HG03280 (cell line): ENCODE measurements at regions not wholly inside any gene's neighbourhood (a gene's known extent, or its start where the extent isn't known, plus 50 kb on each side); places are given as distances from the start of the nearest gene placed in this dataset.

Experiments
- ATAC-seq: cut with Tn5 transposase; IDR thresholded peaks from one replicate; pipeline ENCODE4 v1.9.1; 2021; ENCODE audit warnings: mild to moderate bottlenecking, moderate library complexity; ENCODE audit not compliant: unreplicated experiment

DNA sequence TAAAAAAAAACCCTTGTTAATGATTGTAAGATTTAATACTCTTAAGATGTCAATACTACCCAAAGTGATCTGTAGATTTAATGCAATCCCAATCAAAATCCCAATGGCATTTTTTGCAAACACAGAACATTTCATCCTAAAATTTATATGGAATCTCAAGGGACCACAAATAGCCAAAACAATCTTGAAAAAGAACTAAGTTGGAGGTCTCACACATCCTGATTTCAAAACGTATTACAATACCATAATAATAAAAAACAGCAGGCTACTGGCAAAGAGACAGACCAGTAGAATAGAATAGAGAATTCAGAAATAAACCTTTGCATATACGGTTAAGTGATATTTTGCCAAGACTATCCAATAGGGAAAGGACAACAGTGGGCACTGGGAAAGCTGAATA lies 331.9 kb upstream of the JARID2 start:
- no peak for ATAC-seq

DNA sequence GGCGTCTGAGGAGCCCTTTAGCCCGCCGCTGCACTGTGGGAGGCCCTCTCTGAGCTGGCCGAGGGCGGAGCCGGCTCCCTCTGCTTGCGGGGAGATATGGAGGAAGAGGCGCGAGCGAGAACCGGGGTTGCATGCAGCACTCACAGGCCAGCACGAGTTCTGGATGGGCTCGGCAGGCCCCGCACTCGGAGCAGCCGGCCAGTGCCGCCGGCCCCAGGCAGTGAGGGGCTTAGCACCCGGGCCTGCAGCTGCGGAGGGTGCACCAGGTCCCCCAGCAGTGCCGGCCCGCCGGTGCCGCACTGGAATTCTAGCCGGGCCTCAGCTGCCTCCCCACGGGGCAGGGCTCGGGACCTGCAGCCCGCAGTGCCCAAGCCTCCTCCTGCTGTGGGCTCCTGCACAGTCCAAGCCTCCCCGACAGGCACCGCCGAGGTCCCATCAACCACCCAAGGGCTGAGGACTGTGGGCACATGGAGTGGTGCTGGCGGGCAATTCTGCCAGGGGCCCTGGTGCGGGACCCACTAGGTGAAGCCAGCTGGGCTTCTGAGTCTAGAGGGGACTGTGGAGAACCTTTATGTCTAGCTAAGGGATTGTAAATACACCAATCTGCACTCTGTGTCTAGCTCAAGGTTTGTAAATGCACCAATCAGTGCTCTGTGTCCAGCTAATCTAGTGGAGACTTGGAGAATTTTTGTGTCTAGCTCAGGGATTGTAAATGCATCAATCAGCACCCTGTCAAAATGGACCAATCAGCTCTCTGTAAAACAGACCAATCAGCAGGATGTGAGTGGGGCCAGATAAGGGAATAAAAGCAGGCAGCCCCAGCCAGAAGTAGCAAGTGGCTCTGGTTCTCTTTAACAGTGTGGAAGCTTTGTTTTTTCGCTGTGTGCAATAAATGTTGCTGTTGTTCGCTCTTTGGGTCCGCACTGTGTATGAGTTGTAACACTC lies 329.7 kb upstream of the JARID2 start:
- no peak for ATAC-seq

DNA sequence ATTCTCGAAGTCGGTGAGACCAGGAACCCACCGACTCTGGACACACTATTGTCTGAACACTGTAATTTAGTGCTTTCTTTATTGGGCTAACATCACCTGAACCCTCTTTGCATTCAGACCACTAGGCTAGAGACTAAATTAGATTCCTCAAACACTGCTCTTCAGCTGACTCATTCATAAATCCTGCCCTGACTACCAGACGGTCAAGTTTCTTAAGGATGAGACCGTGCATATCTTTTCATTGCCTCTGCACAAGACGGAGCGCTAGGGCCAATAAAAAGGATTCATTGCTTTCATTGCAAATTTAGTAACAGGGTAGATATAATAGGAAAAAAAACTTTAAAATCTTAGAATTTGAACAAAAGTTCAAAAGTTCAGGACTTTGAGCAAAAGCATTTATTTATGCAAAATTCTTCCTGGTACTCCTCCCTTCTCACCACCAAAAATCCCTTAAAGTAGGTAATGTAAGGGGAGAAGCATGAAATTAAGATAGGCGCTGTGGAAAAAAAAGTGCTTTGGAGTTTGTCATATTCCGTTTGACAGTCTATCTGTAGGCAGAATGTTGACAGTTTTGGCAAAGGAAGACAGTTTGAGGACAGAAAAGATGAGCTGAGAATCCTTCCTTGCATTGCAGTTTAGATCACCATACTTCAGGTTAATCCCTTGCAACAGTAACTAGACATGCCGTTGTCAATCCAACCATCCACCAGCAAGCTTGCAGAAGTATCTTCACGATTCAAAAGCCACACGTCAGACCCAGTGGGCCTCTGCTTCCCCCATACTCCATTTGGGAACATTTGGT lies 328.6 kb upstream of the JARID2 start:
- ATAC-seq = no peak

DNA sequence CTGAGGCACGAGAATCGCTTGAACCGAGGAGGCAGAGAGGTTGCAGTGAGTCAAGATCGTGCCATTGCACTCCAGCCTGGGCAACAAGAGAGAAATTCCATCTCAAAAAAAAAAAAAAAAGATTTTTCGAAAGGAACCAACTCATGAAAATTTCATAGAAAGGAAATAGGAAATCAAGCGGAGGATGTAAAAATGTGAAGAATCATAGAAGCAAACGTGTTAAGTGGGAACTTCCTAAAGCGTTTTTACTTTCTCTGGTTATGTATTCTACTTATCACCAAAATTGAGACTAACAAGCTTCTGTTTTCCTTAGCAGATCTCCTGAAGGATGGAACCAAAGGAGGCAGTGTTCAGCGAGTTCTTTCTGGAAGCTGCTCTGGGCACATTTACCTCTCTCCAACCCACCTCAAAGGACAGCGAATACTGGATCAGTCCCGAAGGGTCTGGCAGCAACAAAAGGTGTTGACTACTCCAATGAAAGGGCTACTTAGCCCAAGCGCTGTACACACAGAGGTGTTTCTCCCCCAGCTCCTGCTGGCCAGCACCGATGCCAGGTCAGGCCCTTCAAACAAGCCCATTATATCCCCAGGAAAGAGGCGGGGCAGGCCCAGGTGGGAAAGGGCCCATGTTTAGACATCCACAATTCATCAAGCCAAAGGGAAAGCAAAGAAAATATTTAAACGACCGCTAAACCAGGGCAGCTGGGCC lies 327.5 kb upstream of the JARID2 start:
- no peak for ATAC-seq

DNA sequence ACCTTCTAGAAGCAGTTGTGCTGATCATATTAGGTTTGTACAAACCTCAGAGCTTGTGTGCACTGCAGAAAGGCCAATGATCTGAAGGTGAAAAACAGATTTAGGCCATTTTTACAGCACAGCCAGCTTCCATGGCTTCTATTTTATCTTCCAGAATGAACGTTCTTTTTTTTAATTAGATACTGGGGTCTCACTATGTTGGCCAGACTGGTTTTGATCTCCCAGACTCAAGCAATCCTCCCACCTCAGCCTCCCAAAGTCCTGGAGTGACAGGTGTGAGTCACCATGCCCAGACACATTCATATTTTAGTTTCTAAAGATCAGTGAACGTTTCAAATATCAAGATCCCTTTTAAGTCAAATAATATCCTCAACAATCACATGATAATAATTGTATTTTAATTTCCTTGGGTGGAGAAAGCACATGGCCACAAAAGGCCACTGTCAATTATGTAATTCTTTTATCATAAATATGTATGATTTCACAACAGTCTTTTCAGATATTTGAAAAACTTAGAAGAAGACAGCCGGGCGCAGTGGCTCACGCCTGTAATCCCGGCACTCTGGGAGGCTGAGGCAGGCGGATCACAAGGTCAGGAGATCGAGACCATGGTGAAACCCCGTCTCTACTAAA lies 326.7 kb upstream of the JARID2 start:
- ATAC-seq = no peak

DNA sequence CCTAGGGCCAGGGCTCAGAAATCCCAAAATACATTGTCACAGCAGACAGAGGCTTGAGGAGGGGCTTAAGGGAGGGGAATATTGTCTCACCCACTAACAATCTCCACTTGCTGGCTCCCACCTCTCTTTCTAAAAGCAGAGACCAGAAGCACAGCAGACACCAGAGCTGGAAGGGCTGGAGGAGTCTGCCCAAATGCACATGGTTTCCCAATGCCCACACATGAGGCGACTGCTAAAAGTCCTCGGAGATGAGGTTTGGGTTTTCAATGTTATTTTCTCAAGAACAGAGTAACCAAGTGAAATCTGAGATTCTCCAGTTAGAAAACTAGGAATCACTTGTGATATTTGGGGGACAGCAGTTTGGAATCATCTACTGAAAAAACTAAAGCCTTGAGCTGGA lies 325.6 kb upstream of the JARID2 start:
- no peak for ATAC-seq

DNA sequence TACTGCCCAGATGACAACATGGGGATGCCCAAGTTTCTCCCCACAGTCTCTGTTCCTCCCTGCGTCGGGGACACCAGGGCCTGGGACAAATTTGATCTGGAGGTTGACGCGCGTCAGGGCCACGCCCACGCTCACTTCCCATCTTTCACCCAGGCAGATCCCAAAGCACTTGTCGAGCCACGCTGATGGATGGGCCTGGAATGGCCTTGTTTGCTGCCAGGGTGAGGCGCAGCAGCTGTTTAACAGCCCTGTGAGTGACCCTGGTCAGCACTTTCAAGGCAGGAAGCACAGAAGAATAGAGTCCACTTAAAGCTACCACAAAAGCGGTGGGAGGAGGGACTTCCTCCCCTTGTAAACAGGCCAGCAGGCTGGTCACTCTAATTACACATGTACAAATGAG lies 324.7 kb upstream of the JARID2 start:
- no peak for ATAC-seq

DNA sequence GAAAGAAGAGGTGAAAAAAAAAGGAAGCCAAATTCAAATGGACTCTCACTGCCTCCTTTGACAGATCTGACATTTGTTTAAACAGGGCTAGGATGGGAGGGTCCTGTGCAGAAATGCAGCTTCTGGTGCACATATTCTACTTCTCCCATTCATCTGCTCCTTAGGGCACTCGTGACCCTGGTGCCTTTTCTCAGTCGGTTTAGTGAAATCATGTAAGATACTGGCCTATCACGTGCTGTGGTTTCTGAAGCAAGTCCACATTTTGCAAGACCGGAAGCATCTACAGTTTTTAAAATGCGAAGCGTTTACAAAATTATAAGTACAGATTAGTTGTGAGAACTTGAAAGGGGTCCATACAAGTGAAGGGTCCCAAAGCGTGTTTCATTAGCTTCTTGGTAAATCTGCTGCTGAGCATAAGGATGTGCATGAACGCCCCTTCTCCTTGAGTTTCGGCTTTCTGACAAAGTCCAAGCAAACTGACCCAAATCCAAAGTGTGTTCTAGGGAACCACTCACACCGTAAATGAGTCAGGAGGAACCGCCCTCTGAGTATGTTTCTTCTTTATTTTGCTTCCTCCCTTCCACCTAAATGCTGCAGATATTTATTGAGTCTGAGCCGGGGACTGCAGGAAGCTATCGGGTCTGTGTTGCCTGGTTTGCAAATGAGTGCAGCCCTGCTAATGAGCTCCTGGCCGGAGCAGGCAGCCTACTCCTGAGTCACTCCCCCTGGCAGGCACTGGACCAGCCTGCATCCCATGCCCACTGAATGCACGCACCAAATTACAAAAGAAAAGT lies 323.8 kb upstream of the JARID2 start:
- ATAC-seq = no peak

GRCh38 chr6:14922706-14923460 lies 323.0 kb upstream of the JARID2 start:
- ATAC-seq = no peak

- ATAC-seq = no peak
Observed at GRCh38 chr6:14924126-14925024, 321.5 kb upstream of the JARID2 start.

GRCh38 chr6:14925025-14925698 lies 320.7 kb upstream of the JARID2 start:
- ATAC-seq = no peak

- ATAC-seq = no peak
Observed at GRCh38 chr6:14925699-14926026, 320.2 kb upstream of the JARID2 start.

- no peak for ATAC-seq
Observed at GRCh38 chr6:14927398-14927797, 318.5 kb upstream of the JARID2 start.

DNA sequence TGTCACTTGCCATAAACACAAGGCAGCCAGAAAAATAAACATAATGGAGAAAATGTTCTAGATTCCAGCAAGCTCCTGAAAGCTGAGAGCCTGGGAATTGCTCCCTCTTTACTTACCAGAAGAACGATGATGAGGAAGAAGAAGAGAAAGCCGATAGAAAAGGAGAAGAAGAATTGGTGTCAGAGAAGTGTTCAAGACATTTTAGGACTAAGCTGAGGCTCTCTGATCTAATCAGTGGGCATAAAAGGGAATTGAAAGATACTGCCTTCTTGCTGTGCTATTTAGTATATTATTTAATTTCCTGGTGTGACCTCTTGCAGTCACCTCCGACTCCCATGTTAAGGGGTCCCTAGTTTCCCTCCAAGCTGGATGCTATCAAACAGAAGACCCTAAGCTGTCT lies 316.6 kb upstream of the JARID2 start:
- ATAC-seq = no peak

- ATAC-seq = no peak
Observed at GRCh38 chr6:14930366-14930989, 315.4 kb upstream of the JARID2 start.

DNA sequence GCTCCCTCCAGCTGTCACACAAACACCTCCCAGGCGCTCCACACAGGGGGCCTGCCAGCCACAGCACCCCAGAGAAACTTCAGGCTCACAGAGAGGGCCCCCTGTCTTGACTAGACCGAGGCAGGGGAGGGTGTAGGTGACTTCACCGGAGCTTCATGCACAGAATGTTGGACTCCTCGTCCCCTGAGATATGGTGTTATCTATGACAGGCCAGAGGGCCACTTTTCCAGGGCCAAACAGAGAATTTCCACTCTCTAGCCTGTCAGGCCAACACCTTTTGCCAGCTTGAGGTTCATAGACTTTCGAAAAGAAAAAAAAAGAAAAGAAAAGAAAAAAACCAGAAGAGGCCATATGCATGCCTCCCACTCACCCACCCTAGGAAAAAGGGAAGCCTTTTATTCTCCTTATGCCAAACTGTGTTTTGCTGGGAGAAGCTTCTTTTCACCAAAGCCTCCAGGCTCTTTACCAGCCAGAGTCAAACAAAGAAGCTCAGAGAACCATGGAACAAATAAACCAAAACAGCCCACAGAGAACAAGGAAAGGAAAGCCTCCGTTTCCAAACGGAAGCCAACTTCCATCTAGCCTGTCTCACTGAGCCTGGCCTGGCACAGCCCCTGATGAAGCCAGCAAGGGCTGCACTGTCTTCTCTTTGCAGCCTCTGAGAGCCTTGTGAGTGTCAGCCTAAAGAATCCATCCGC lies 313.2 kb upstream of the JARID2 start:
- no peak for ATAC-seq

DNA sequence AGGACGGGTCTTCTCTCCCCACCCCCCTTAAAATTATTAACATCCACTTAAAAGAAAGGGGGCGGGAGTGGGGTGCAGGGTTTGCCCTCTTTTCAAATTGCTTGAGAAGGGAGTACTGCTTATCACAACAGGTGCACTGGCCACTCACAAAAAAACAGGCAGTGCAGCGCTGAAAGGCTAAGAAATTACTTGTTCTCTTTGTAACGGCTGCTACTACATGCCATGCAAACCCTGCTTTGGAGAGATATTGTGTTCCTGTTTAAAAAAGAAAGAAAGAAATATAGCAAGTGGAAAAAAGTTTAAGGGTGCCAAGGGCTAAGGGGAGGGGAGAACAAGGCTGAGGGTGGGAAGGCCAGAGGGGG lies 312.7 kb upstream of the JARID2 start:
- ATAC-seq = no peak
